GM18907 (cell line): ENCODE measurements at regions not wholly inside any gene's neighbourhood (a gene's known extent, or its start where the extent isn't known, plus 50 kb on each side); places are given as distances from the start of the nearest gene placed in this dataset.

Source experiments
- ATAC-seq: cut with Tn5 transposase; IDR thresholded peaks from one replicate; pipeline ENCODE4 v1.9.1; 2021; ENCODE audit warnings: mild to moderate bottlenecking, moderate library complexity; ENCODE audit not compliant: unreplicated experiment

- no peak for ATAC-seq
Observed at GRCh38 chr5:9861666-9862256, 231.6 kb upstream of the TAS2R1 start.

GRCh38 chr5:9859808-9860207 lies 229.7 kb upstream of the TAS2R1 start:
- ATAC-seq: no peak

GRCh38 chr5:9858043-9858442 lies 227.9 kb upstream of the TAS2R1 start:
- no peak for ATAC-seq

GRCh38 chr5:9853309-9853708 lies 223.2 kb upstream of the TAS2R1 start:
- ATAC-seq: no peak

GRCh38 chr5:9852671-9853070 lies 222.5 kb upstream of the TAS2R1 start:
- no peak for ATAC-seq

- no peak for ATAC-seq
Observed at GRCh38 chr5:9851458-9851857, 221.3 kb upstream of the TAS2R1 start.

GRCh38 chr5:9850456-9850855 lies 220.3 kb upstream of the TAS2R1 start:
- no peak for ATAC-seq

GRCh38 chr5:9847631-9848030 lies 217.5 kb upstream of the TAS2R1 start:
- ATAC-seq: no peak

- ATAC-seq: no peak
Observed at GRCh38 chr5:9845185-9845584, 215.0 kb upstream of the TAS2R1 start.

GRCh38 chr5:9841516-9842170 lies 211.5 kb upstream of the TAS2R1 start:
- ATAC-seq: no peak

- ATAC-seq: no peak
Observed at GRCh38 chr5:9838916-9839315, 208.8 kb upstream of the TAS2R1 start.

GRCh38 chr5:9834871-9835770 lies 205.0 kb upstream of the TAS2R1 start:
- no peak for ATAC-seq

GRCh38 chr5:9833871-9834270 lies 203.7 kb upstream of the TAS2R1 start:
- ATAC-seq: no peak

GRCh38 chr5:9832921-9833320 lies 202.8 kb upstream of the TAS2R1 start:
- no peak for ATAC-seq

GRCh38 chr5:9831823-9832222 lies 201.7 kb upstream of the TAS2R1 start:
- no peak for ATAC-seq

- ATAC-seq: no peak
Observed at GRCh38 chr5:9830184-9830583, 200.0 kb upstream of the TAS2R1 start.

GRCh38 chr5:9829621-9830020 lies 199.5 kb upstream of the TAS2R1 start:
- no peak for ATAC-seq

- no peak for ATAC-seq
Observed at GRCh38 chr5:9820691-9821449, 190.7 kb upstream of the TAS2R1 start.

GRCh38 chr5:9818340-9818845 lies 188.2 kb upstream of the TAS2R1 start:
- no peak for ATAC-seq

GRCh38 chr5:9817819-9818218 lies 187.7 kb upstream of the TAS2R1 start:
- no peak for ATAC-seq

- no peak for ATAC-seq
Observed at GRCh38 chr5:9815051-9815450, 184.9 kb upstream of the TAS2R1 start.
